ENCODE measurements at regions not wholly inside any gene's neighbourhood (a gene's known extent, or its start where the extent isn't known, plus 50 kb on each side); places are given as distances from the start of the nearest gene placed in this dataset.

GRCh38 chr1:157376681-157377080 lies 175.6 kb downstream of the FCRL5 start:
- TF ChIP-seq CTCF (IDR thresholded peaks at IDR 0.05): no peak
- TF ChIP-seq POLR2AphosphoS5 (IDR thresholded peaks at IDR 0.05): no peak
- TF ChIP-seq POLR2A (IDR thresholded peaks at IDR 0.05; ENCODE audit: low read depth): no peak
